Prostate gland (tissue), 2 donors: ENCODE measurements at regions not wholly inside any gene's neighbourhood (a gene's known extent, or its start where the extent isn't known, plus 50 kb on each side); places are given as distances from the start of the nearest gene placed in this dataset.

Experiments used
- CTCF ChIP-seq, 4 experiments: fragments of 200-600 bp in 2 of 4; fragments of 450-650 bp in 2 of 4; sonication (generic) in 2 of 4; IDR thresholded peaks; 1 replicate in 3 of 4; 2 replicates in 1 of 4; pipeline ENCODE4 v1.5.1; 2016 to 2019; ENCODE audit warnings: antibody characterized with exemption in 4 of 4, mild to moderate bottlenecking in 2 of 4, moderate library complexity in 2 of 4
- POLR2AphosphoS5 ChIP-seq: sonication (generic); formaldehyde crosslinking; IDR thresholded peaks from one replicate; pipeline ENCODE4 v1.6.1; 2017; ENCODE audit warnings: antibody characterized with exemption

GRCh38 chr18:60893355-60894097, 439.7 kb upstream of the CDH20 start:
- no peak for TF ChIP-seq POLR2AphosphoS5
- no peak for TF ChIP-seq CTCF (IDR thresholded peaks at IDR 0.05)
